HCT116 (cell line): ENCODE measurements at regions not wholly inside any gene's neighbourhood (a gene's known extent, or its start where the extent isn't known, plus 50 kb on each side); places are given as distances from the start of the nearest gene placed in this dataset.
"Not testable (repeated sequence)": the region's sequence is repeated elsewhere in the genome, so short reads cannot be mapped to it uniquely, and the experiment has no call there.

Experiments used
- ATAC-seq: fragments of 200-7000 bp; cut with Tn5 transposase; 2 replicates; pipeline ENCODE4 v1.9.1; 2020; ENCODE audit warnings: mild to moderate bottlenecking, moderate library complexity
- BruUV-seq: library from RNA; stranded (reverse); fragments of 400-500 nt; replicated peaks from 2 replicates; lab custom pipeline; 2021; lab: Mats Ljungman, UMichigan
- CTCF ChIA-PET: fragments of 300-600 bp; sonication (Branson Sonifier 250); formaldehyde crosslinking; loops from one replicate; lab custom pipeline; 2021; ENCODE audit warnings: antibody characterized with exemption; lab: Charles Lee
- POLR2A ChIA-PET: fragments of 300-600, 350-600 bp; sonication (Branson Sonifier 250); formaldehyde crosslinking; loops from one replicate; lab custom pipeline; 2021; ENCODE audit warnings: antibody characterized with exemption; lab: Charles Lee
- RAD21 ChIA-PET, 2 experiments: fragments of 300-600 bp; sonication (Branson Sonifier 250); formaldehyde crosslinking; loops; one replicate each; lab custom pipeline; 2023; ENCODE audit warnings: low total read pairs in 2 of 2; ENCODE audit not compliant: uncharacterized antibody in 2 of 2, unreplicated experiment in 2 of 2, low non-redundant PET in 1 of 2; lab: Charles Lee
- DNase-seq: peaks from one replicate; pipeline ENCODE4 v3.0.0-alpha.2; 2010; ENCODE audit warnings: low read depth, low spot score
- H2AFZ ChIP-seq: fragments of 200-600 bp; shearing (Covaris generic), sonication (generic); 2 replicates; pipeline ENCODE4 v1.6.1; 2017; ENCODE audit warnings: low read depth, mixed run types, mixed read lengths, antibody characterized with exemption, low read length; ENCODE audit not compliant: poor library complexity, severe bottlenecking
- H3K27ac ChIP-seq: 2 replicates; pipeline ENCODE4 v1.5.1; 2012; ENCODE audit warnings: low read depth, low read length
- H3K27me3 ChIP-seq: fragments of 200-600 bp; sonication (generic); 2 replicates; pipeline ENCODE4 v1.6.1; 2016; ENCODE audit warnings: mixed run types, low read length, mixed read lengths; ENCODE audit not compliant: insufficient read depth
- H3K36me3 ChIP-seq, 2 experiments: fragments of 200-500 bp in 1 of 2; fragments of 200-600 bp in 1 of 2; sonication (Bioruptor generic) in 1 of 2; sonication (generic) in 1 of 2; 2 replicates each; pipeline versions ENCODE4 v1.5.1 to v1.6.1; 2014 to 2016; ENCODE audit warnings: low read length in 2 of 2, inconsistent platforms in 1 of 2, mixed read lengths in 1 of 2, mixed run types in 1 of 2; ENCODE audit not compliant: insufficient read depth in 2 of 2, control insufficient read depth in 1 of 2
- H3K4me1 ChIP-seq, 2 experiments: fragments of 200-600 bp in 1 of 2; sonication (generic) in 1 of 2; 2 replicates each; pipeline versions ENCODE4 v1.5.1 to v1.6.1; 2012 to 2017; ENCODE audit warnings: low read length in 2 of 2, inconsistent platforms in 1 of 2, mild to moderate bottlenecking in 1 of 2, mixed read lengths in 1 of 2, mixed run types in 1 of 2, moderate library complexity in 1 of 2; ENCODE audit not compliant: insufficient read depth in 2 of 2, control insufficient read depth in 1 of 2
- H3K4me2 ChIP-seq: fragments of 200-600 bp; sonication (generic); 2 replicates; pipeline ENCODE4 v1.6.1; 2017; ENCODE audit warnings: mixed run types, low read length, mixed read lengths
- H3K4me3 ChIP-seq, 2 experiments: fragments of 200-600 bp in 1 of 2; sonication (generic) in 1 of 2; replicated peaks in 1 of 2; 2 replicates each; pipeline ENCODE4 v1.5.1; 2011 to 2016; ENCODE audit warnings: low read length in 2 of 2, control low read depth in 1 of 2, low read depth in 1 of 2, mild to moderate bottlenecking in 1 of 2, mixed read lengths in 1 of 2, mixed run types in 1 of 2
- H3K79me2 ChIP-seq: fragments of 200-600 bp; sonication (generic); 2 replicates; pipeline ENCODE4 v1.6.1; 2017; ENCODE audit warnings: mild to moderate bottlenecking, mixed run types, low read length, moderate library complexity, mixed read lengths; ENCODE audit not compliant: insufficient read depth
- H3K9ac ChIP-seq: fragments of 200-600 bp; sonication (generic); 2 replicates; pipeline ENCODE4 v1.6.1; 2016; ENCODE audit warnings: low read length, mixed read lengths
- H3K9me2 ChIP-seq: fragments of 200-600 bp; sonication (generic), shearing (Covaris generic); 2 replicates; pipeline ENCODE4 v1.6.1; 2017; ENCODE audit warnings: mixed run types, mild to moderate bottlenecking, moderate library complexity; ENCODE audit not compliant: insufficient read depth
- H3K9me3 ChIP-seq, 2 experiments: fragments of 200-500 bp in 1 of 2; fragments of 200-600 bp in 1 of 2; sonication (Bioruptor generic) in 1 of 2; sonication (generic) in 1 of 2; 2 replicates each; pipeline ENCODE4 v1.6.1; 2014 to 2017; ENCODE audit warnings: low read length in 2 of 2, mixed read lengths in 2 of 2, inconsistent platforms in 1 of 2, low read depth in 1 of 2, mild to moderate bottlenecking in 1 of 2, mixed run types in 1 of 2, moderate library complexity in 1 of 2; ENCODE audit not compliant: control insufficient read depth in 1 of 2, insufficient read depth in 1 of 2
- H4K20me1 ChIP-seq: fragments of 200-600 bp; sonication (generic), shearing (Covaris generic); 2 replicates; pipeline ENCODE4 v1.6.1; 2017; ENCODE audit warnings: mixed run types, mild to moderate bottlenecking, moderate library complexity; ENCODE audit not compliant: insufficient read depth
- EGR1 ChIP-seq: IDR thresholded peaks from 2 replicates; pipeline ENCODE4 v1.6.1; 2012; ENCODE audit warnings: low read depth
- EZH2 ChIP-seq: fragments of 200-600 bp; sonication (generic); IDR thresholded peaks from 2 replicates; pipeline ENCODE4 v1.6.1; 2017; ENCODE audit warnings: antibody characterized with exemption, mixed run types
- EZH2phosphoT487 ChIP-seq: fragments of 200-600 bp; IDR thresholded peaks from 2 replicates; pipeline ENCODE4 v1.6.1; 2018; ENCODE audit warnings: antibody characterized with exemption, borderline replicate concordance
- FOSL1 ChIP-seq: IDR thresholded peaks from 2 replicates; pipeline ENCODE4 v1.6.1; 2012; ENCODE audit warnings: low read depth
- RAD21 ChIP-seq: IDR thresholded peaks from 2 replicates; pipeline ENCODE4 v1.6.1; 2012; ENCODE audit warnings: low read depth, mild to moderate bottlenecking
- SIN3A ChIP-seq: IDR thresholded peaks from 2 replicates; pipeline ENCODE4 v1.6.1; 2012; ENCODE audit warnings: low read depth
- TCF7L2 ChIP-seq: IDR thresholded peaks from 2 replicates; pipeline ENCODE4 v1.7.0; 2011; ENCODE audit warnings: borderline replicate concordance, inconsistent platforms; ENCODE audit not compliant: insufficient read depth, insufficient read length; ENCODE audit errors: extremely low read depth
- YY1 ChIP-seq: IDR thresholded peaks from 2 replicates; pipeline ENCODE4 v1.6.1; 2011; ENCODE audit warnings: low read length, low read depth, moderate library complexity, mild to moderate bottlenecking; ENCODE audit not compliant: insufficient replicate concordance; ENCODE audit errors: extremely low read depth
- ZFX ChIP-seq: fragments of 450-650 bp; IDR thresholded peaks from 2 replicates; pipeline ENCODE4 v1.6.1; 2017
- intact Hi-C: fragments of 100-400 bp; cut with micrococcal nuclease; formaldehyde crosslinking; loops from 2 replicates; pipeline ENCODE4 v1.10.0; 2022
- TF ChIP-seq, protein P1 (sequence below): IDR thresholded peaks from 2 replicates; pipeline ENCODE4 v1.6.1; 2012

- no TSS peak for BruUV-seq
- CTCF ChIA-PET, result no interaction called here
Measured at GRCh38 chr15:96201696-96202095, 128.8 kb upstream of the NR2F2 start.

DNA sequence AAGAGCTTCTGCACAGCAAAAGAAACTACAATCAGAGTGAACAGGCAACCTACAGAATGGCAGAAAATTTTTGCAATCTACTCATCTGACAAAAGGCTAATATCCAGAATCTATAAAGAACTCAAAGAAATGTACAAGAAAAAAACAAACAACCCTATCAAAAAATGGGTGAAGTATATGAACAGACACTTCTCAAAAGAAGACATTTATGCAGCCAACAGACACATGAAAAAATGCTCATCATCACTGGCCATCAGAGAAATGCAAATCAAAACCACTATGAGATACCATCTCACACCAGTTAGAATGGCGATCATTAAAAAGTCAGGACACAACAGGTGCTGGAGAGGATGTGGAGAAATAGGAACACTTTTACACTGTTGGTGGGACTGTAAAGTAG is 124.9 kb upstream of the NR2F2 start:
- RAD21 ChIA-PET, H3K4me2 ChIP-seq, H4K20me1 ChIP-seq, H3K4me3 ChIP-seq, H3K9me2 ChIP-seq, BruUV-seq, H3K36me3 ChIP-seq, H3K9ac ChIP-seq, H3K79me2 ChIP-seq, ATAC-seq, intact Hi-C loops, H2AFZ ChIP-seq, DNase-seq, POLR2A ChIA-PET, H3K27me3 ChIP-seq, H3K27ac ChIP-seq, CTCF ChIA-PET, H3K9me3 ChIP-seq: not testable (repeated sequence)
- H3K4me1 ChIP-seq, result peaks cover 0 to 17% of the 10 kb centered on the region in 2 experiments; a peak in 3 of 4 replicates

More at GRCh38 chr15:96201696-96202095, 128.8 kb upstream of the NR2F2 start:
- H3K27me3 ChIP-seq, result no peaks in the 10 kb centered on the region
- H3K9ac ChIP-seq, result no peak overlapping the region
- intact Hi-C loops, result no loop called here
- no peaks in the 10 kb centered on the region for H4K20me1 ChIP-seq
- H3K9me3 ChIP-seq, result no peaks in the 10 kb centered on the region; a peak in 1 of 4 replicates
- RAD21 ChIA-PET, result no interaction called here
- H3K4me3 ChIP-seq, result no peak overlapping the region
- H3K27ac ChIP-seq, result no peak overlapping the region
- 0 out of 4 replicates have a peak, but pooled peaks cover 0 to 4% of the 10 kb centered on the region in 2 experiments for H3K4me1 ChIP-seq
- H3K79me2 ChIP-seq, result no peaks in the 10 kb centered on the region
- H3K36me3 ChIP-seq, result no peaks in the 10 kb centered on the region
- H3K4me2 ChIP-seq, result no peak overlapping the region
- POLR2A ChIA-PET, result no interaction called here
- no peak for DNase-seq
- no peaks in the 10 kb centered on the region for H3K9me2 ChIP-seq
- TF ChIP-seq EGR1 (no peak), YY1 (no peak), TCF7L2 (no peak), FOSL1 (no peak), EZH2phosphoT487 (no peak), ZFX (no peak), RAD21 (no peak), EZH2 (no peak), SIN3A (no peak)
- TF ChIP-seq, protein P1, sequence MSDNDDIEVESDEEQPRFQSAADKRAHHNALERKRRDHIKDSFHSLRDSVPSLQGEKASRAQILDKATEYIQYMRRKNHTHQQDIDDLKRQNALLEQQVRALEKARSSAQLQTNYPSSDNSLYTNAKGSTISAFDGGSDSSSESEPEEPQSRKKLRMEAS, result no peak
- TF ChIP-seq, all 23 proteins: peak for 0
- no peak overlapping the region for H2AFZ ChIP-seq
- no peak for ATAC-seq
